22Rv1 (cell line): ENCODE measurements at regions not wholly inside any gene's neighbourhood (a gene's known extent, or its start where the extent isn't known, plus 50 kb on each side); places are given as distances from the start of the nearest gene placed in this dataset.

Experiments
- H3K27ac ChIP-seq: fragments of 450-650 bp; 2 replicates; pipeline ENCODE4 v1.5.1; 2017
- ZFX ChIP-seq: fragments of 450-650 bp; IDR thresholded peaks from 2 replicates; pipeline ENCODE4 v1.6.1; 2017; ENCODE audit warnings: antibody characterized with exemption, borderline replicate concordance
- TF ChIP-seq, protein P1 (sequence below): fragments of 450-650 bp; IDR thresholded peaks from 2 replicates; pipeline ENCODE4 v1.5.1; 2017; ENCODE audit warnings: mild to moderate bottlenecking

DNA sequence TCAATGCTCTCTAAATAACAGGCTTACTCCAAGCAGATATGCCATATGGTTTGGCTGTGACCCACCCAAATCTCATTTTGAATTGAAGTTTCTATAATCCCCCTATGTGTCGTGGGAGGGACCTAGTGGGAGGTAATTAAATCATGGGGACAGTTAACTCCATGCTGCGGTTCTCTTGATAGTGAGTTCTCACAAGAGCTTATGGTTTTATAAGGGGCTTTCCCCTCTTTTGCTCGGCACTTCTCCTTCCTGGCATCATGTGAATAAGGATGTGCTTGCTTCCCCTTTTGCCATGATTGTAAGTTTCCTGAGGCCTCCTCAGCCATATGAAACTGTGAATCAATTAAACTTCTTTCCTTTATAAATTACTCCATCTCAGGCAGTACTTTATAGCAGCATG lies 302.7 kb upstream of the ZC3H15 start:
- no peak overlapping the region for H3K27ac ChIP-seq
- TF ChIP-seq, protein P1, sequence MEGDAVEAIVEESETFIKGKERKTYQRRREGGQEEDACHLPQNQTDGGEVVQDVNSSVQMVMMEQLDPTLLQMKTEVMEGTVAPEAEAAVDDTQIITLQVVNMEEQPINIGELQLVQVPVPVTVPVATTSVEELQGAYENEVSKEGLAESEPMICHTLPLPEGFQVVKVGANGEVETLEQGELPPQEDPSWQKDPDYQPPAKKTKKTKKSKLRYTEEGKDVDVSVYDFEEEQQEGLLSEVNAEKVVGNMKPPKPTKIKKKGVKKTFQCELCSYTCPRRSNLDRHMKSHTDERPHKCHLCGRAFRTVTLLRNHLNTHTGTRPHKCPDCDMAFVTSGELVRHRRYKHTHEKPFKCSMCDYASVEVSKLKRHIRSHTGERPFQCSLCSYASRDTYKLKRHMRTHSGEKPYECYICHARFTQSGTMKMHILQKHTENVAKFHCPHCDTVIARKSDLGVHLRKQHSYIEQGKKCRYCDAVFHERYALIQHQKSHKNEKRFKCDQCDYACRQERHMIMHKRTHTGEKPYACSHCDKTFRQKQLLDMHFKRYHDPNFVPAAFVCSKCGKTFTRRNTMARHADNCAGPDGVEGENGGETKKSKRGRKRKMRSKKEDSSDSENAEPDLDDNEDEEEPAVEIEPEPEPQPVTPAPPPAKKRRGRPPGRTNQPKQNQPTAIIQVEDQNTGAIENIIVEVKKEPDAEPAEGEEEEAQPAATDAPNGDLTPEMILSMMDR = no peak
- TF ChIP-seq ZFX = no peak

DNA sequence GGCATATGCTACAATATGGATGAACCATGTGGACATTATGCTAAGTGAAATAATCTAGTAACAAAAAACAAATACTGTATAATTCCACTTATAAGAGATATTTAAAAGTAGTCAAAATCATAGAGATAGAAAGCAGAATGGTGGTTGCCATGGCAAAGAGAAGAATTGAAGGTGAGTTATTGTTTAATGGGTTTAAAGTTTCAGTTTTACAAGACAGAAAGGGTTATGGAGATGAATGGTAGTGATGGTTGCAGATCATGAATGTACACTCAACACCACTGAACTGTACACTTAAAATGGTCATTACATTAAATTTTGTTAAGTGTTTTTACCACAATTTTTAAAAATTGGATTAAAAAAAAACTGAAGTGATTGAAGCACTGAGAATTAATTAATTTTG lies 298.2 kb upstream of the ZC3H15 start:
- H3K27ac ChIP-seq = no peak overlapping the region

GRCh38 chr2:186189816-186190215 lies 296.2 kb upstream of the ZC3H15 start:
- TF ChIP-seq, protein P1 = no peak
- TF ChIP-seq ZFX = no peak
- H3K27ac ChIP-seq = no peak overlapping the region

More for the DNA sequence above, 298.2 kb upstream of the ZC3H15 start:
- TF ChIP-seq, protein P1 = no peak
- no peak for TF ChIP-seq ZFX

DNA sequence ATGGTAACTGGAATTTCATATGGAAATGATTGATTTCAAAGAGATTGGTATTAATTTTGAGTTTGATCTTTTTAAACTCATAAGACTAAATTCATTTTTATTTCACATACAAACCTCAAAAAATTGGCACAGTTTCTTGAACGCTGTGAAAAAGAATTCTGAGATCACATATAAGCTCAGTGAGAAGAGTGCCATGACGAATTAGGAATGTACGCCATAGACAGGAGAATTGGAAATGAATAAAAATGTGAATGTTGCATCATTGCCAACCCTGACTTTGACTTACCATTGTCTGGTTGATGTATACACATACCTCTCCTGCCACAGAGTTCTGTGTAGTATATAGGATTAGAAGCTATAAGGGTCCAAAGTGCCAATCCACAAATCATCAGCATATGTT lies 290.4 kb upstream of the ZC3H15 start:
- TF ChIP-seq, protein P1 = no peak
- no peak for TF ChIP-seq ZFX
- no peak overlapping the region for H3K27ac ChIP-seq

- TF ChIP-seq, protein P1 = no peak
- TF ChIP-seq ZFX = no peak
- no peak overlapping the region for H3K27ac ChIP-seq
Observed at GRCh38 chr2:186197955-186198354, 288.1 kb upstream of the ZC3H15 start.

GRCh38 chr2:186199029-186199428 lies 287.0 kb upstream of the ZC3H15 start:
- H3K27ac ChIP-seq = no peak overlapping the region
- no peak for TF ChIP-seq ZFX
- TF ChIP-seq, protein P1 = no peak

- no peak for TF ChIP-seq ZFX
- TF ChIP-seq, protein P1 = no peak
Observed at GRCh38 chr2:186201371-186201770, 284.7 kb upstream of the ZC3H15 start.

More at GRCh38 chr2:186201371-186201770, 284.7 kb upstream of the ZC3H15 start:
- no peak overlapping the region for H3K27ac ChIP-seq
